Stimulated activated CD8-positive, alpha-beta memory T cell treated with anti-CD3 and anti-CD28 coated beads, Interleukin-4, amount 100 ng/mL, for 4 hours (primary cell): ENCODE measurements at regions not wholly inside any gene's neighbourhood (a gene's known extent, or its start where the extent isn't known, plus 50 kb on each side); places are given as distances from the start of the nearest gene placed in this dataset.

Experiments used
- DNase-seq, 2 donors: peaks; one replicate each; pipeline ENCODE4 v3.0.0-alpha.2; 2020; ENCODE audit warnings: low read depth in 2 of 2, low spot score in 1 of 2

- DNase-seq = peak; percentile 5 to 11
Observed at GRCh38 chr5:167723254-167723871, 568.1 kb upstream of the WWC1 start.

GRCh38 chr5:167725264-167725663 is 566.2 kb upstream of the WWC1 start:
- no peak for DNase-seq

- DNase-seq = no peak
Observed at GRCh38 chr5:167725741-167726140, 565.7 kb upstream of the WWC1 start.

- DNase-seq = no peak
Observed at GRCh38 chr5:167726642-167727041, 564.8 kb upstream of the WWC1 start.

DNA sequence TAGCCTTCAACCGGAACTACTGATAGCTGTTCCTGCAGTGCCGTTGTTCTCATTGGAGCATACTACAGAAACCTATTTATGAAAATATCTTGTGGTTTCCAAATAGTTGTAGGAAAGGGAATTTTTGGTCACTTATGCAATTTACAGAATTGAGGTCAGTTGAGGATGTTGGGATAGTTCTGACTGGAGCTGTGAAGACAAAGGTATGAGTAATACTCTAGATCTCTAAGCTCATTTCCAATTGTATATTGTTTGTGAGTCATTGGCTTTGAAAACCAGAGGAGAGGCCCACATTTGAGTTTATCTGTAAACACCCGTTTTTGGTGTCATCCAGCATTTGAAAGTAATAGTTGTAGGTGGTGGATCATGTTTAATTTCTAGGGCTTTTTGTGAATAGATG is 561.3 kb upstream of the WWC1 start:
- no peak for DNase-seq

DNA sequence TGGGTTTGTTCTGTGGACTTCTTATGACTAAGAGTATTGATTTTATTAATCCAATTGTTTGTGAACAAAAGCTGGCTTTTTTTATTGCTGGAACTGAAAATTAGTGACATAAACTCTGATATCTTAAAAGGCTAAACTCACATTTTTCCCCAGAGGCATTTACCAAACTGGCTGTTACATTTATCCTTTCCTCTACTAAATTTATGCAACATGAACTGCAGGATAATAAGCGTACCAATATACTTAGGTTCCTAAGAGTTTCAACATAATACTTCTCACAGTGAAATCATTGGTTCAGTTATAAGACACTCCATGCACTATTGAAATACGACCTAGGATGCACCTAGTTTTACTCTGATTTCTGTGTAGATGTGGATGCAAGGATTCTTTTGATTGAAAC is 560.8 kb upstream of the WWC1 start:
- no peak for DNase-seq

GRCh38 chr5:167731951-167732350 is 559.5 kb upstream of the WWC1 start:
- DNase-seq = no peak

DNA sequence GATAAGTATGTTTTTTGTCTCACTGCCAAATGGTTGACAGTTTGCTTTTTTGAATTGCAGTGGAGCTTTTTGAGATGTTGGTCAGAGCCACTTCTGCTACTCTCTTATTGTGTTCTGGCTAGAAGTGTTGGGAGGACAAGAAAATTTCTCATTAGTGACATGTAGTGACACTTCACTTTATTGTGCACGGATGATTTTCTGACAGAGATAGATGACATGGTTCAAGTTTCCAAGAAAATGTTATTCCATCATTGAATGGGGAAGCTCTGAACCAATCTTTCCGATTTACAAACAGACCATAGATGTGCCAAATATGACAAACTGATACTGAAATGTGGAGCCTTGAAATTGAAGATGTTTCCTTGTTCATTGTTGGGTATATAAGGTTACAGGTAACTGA is 558.9 kb upstream of the WWC1 start:
- no peak for DNase-seq

DNA sequence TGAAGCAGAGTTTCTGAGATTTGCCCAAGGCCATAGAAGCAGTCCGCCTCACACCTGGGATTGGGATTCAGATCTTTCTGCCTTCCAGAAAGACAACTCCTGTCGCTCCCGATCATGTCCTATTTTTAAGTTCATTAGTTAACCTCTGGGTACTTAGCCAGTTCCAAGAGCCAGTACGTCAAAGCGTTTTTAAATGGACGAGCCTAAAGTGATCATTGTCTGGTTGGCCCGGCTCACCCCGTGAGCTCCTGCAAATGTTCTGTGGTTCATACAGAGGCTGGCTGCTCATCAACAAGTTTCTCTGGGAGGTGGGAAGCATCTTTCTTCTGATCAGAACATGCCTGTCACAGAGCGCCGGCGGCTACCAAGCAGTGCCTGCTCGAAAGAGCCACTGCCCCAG is 554.5 kb upstream of the WWC1 start:
- DNase-seq = no peak

- no peak for DNase-seq
Observed at GRCh38 chr5:167743695-167744464, 547.6 kb upstream of the WWC1 start.

- no peak for DNase-seq
Observed at GRCh38 chr5:167745868-167746267, 545.6 kb upstream of the WWC1 start.

- no peak for DNase-seq
Observed at GRCh38 chr5:167750586-167750985, 540.9 kb upstream of the WWC1 start.

DNA sequence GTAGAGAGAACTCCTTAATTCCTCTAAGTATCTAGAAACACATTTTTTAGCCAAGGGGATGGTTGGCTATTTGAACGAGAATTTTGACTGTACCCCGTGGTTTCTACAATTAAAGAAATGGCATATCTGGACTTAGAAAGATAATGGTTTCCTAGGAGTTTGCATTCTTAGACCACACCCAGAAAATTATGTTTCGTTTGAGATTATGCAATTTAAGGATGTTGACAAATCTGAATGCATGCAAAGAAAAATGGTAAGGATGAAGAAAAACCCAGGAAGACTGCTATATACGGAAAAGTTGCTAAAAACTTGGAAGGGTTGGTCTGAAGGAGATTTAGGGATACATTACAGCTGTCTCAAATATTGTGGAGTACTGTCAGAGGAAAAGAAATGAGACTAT is 538.5 kb upstream of the WWC1 start:
- DNase-seq = no peak

DNA sequence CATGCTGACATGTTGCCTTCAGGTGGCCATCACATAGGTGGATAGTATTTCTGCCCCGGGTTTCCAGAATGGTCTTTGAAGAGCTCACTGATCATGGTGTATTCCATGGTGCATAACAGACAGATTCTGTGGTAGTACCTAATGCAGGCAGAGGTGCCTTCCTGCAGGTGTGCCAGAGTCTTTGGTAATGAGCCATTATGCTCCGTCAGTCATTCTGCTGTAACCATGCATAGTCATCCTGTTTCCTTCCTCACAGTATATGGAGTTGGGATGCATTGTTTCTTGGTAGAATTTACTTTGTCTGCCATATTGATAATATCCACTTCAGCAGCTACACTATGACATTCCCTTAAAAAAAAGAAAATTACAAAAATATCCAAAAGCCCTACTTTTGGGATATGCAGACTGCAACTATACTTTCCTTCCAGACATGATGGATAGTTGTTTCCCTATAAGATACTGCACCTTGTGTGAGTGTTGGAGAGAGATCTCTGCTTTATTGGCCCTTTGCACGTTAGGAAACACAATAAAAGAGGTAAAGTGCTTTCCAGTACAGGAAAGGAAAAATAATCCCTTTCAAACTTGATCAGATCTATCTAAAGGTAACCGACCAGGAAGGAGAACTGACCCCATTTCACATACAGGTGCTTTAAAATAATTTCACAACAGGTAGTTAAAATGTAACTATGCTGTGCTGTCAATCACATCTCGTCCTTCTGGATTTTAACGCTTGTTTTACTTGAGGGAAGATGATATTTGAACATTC is 537.5 kb upstream of the WWC1 start:
- DNase-seq = no peak

- DNase-seq = no peak
Observed at GRCh38 chr5:167754501-167755021, 536.9 kb upstream of the WWC1 start.

GRCh38 chr5:167755420-167755819 is 536.0 kb upstream of the WWC1 start:
- DNase-seq = no peak

- DNase-seq = no peak
Observed at GRCh38 chr5:167759057-167759821, 532.2 kb upstream of the WWC1 start.

DNA sequence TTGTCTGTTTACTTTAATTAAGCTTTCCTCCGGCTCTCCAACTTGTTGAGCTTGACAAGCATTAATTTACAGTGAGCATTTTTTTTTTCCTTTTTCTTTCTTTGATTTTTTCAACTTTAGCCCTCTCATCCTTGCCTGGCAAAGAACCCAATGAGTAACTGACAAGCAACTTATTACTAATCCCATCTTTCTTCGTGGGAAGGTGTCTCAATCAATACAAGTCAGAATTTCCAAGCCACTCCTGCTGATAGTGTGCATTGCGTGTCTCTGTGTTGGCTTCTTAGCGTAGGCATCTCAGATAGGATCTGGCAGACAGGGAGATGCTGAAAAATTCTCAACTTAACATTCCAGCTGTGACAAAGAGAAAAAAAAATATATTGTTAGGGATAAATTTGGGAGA is 527.7 kb upstream of the WWC1 start:
- DNase-seq = no peak

- no peak for DNase-seq
Observed at GRCh38 chr5:167764641-167765289, 526.7 kb upstream of the WWC1 start.

DNA sequence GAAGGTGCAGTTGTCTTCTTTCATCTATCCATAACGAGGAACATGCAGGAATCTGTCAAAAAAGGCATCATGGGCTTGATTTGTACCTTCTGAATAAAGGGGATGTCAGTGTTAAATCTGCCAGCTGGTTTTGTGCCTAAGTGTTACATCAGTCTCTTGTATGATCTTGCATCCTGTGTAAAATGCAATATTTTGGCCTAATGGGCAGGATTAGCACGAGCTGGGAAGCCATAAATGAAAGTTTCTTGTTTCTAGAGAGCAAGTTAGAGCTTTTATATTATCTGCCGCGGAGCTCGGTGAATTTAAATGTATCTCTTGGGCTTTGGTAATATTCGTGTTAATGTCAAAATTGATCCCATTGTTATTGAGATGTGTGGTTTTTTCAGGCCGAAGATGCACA is 526.1 kb upstream of the WWC1 start:
- DNase-seq = no peak

GRCh38 chr5:167766957-167767356 is 524.5 kb upstream of the WWC1 start:
- DNase-seq = no peak
